Heart left ventricle (tissue), 16 donors: ENCODE measurements at regions not wholly inside any gene's neighbourhood (a gene's known extent, or its start where the extent isn't known, plus 50 kb on each side); places are given as distances from the start of the nearest gene placed in this dataset.

Experiments used
- ATAC-seq, 4 donors: fragments of 200-7000 bp; cut with Tn5 transposase; one replicate each; pipeline ENCODE4 v1.9.1; 2020 to 2022; ENCODE audit warnings: moderate library complexity in 4 of 4, mild to moderate bottlenecking in 3 of 4, moderate number of reproducible peaks in 1 of 4
- DNase-seq, 5 donors: peaks; one replicate each; pipeline ENCODE4 v3.0.0-alpha.2; 2020
- H3K27ac ChIP-seq, 12 donors: fragments of 200-600 bp; sonication (generic) in 4 of 12; one replicate each; pipeline versions ENCODE4 v1.5.0 to v1.8.0; 2016 to 2022; ENCODE audit warnings: mild to moderate bottlenecking in 2 of 12
- H3K27me3 ChIP-seq, 9 donors: fragments of 200-600 bp; sonication (generic) in 2 of 9; one replicate each; pipeline versions ENCODE4 v1.5.1 to v1.8.0; 2016 to 2022; ENCODE audit warnings: mild to moderate bottlenecking in 3 of 9
- H3K36me3 ChIP-seq, 9 donors: fragments of 200-600 bp; sonication (generic) in 2 of 9; one replicate each; pipeline versions ENCODE4 v1.5.0 to v1.8.0; 2018 to 2022; ENCODE audit warnings: mild to moderate bottlenecking in 2 of 9
- H3K4me1 ChIP-seq, 12 donors: fragments of 200-600 bp; sonication (generic) in 4 of 12; one replicate each; pipeline versions ENCODE4 v1.5.0 to v1.8.0; 2016 to 2022; ENCODE audit warnings: mild to moderate bottlenecking in 3 of 12
- H3K4me3 ChIP-seq, 12 donors: fragments of 200-600 bp; sonication (generic) in 4 of 12; one replicate each; pipeline versions ENCODE4 v1.5.0 to v1.8.0; 2017 to 2022; ENCODE audit warnings: mild to moderate bottlenecking in 9 of 12, moderate library complexity in 4 of 12
- H3K9me3 ChIP-seq, 12 donors: fragments of 200-600 bp; sonication (generic) in 4 of 12; one replicate each; pipeline versions ENCODE4 v1.5.0 to v1.8.0; 2016 to 2022; ENCODE audit warnings: mild to moderate bottlenecking in 1 of 12
- CTCF ChIP-seq, 12 donors: fragments of 200-600 bp; sonication (generic) in 4 of 12; IDR thresholded peaks; one replicate each; pipeline versions ENCODE4 v1.5.0 to v1.8.0; 2018 to 2022; ENCODE audit warnings: antibody characterized with exemption in 12 of 12, mild to moderate bottlenecking in 5 of 12
- POLR2A ChIP-seq, 2 donors: fragments of 450-650 bp; IDR thresholded peaks; one replicate each; pipeline ENCODE4 v1.6.1; 2017; ENCODE audit warnings: antibody characterized with exemption in 2 of 2, mild to moderate bottlenecking in 2 of 2, moderate library complexity in 2 of 2
- WGBS, 4 donors: extraction: QIAGEN DNeasy Blood & Tissue Kit in 2 of 4; methylation state at CpG; one replicate each; pipeline versions ENCODE4 v1.1.5 to v1.1.7; 2013 to 2018; 5-methylcytosine and 5-hydroxymethylcytosine counted together
- intact Hi-C, 10 donors: fragments of 100-400 bp; cut with DNase I; formaldehyde crosslinking; loops; one replicate each; pipeline versions ENCODE4 v1.11.1 to v1.14.2; 2022
- donor health status: ischemic (EF 13 %, LVEDD 7.1; RV severe dilation, severe dysfunction).
- donor health status: healthy with polysubstance abuse.
- donor health status: DM: no; HTN: yes; CAD: no.
- donor health status: DM: no; HTN: no; CAD: no.
- donor health status: ischemic (EF 25% LVEDD 6.9; RV normal size, moderate dysfunction).
- donor health status: ischemic (EF 25% LVEDD 5.7; RV mildly dilated, moderate dysfunction).
- donor health status: healthy.
- donor health status: DM: yes; HTN: yes; CAD: no.
- donor health status: ischemic (EF 35%, LVEDD 5.7; RV mildly dilated, moderate dysfunction).
- donor health status: nonischemic (EF 11% LVEDD 7.7; RV severe dilation, severe dysfunction).
- donor health status: DM: yes; HTN: yes; CAD: no.
- donor health status: PGD.
- donor health status: ischemic (EF 29% LVEDD 5.4; RV normal size, mild dysfunction).
- donor health status: nonischemic (EF 23%, LVEDD 6.1; RV moderate dilation, normal function).

- H3K4me1 ChIP-seq: no peaks in the 10 kb centered on the region
- intact Hi-C loops: no loop called here
- no peaks in the 10 kb centered on the region for H3K36me3 ChIP-seq
- TF ChIP-seq CTCF (IDR thresholded peaks at IDR 0.05): no peak
- WGBS, 4 donors: 68 to 74% (median 68%) methylated on average over 1 of the region's 1 CpG
- no peaks in the 10 kb centered on the region for H3K27me3 ChIP-seq
- no peak overlapping the region for H3K4me3 ChIP-seq
- no peak for ATAC-seq
- peaks cover 0 to 46% (median 19%) of the 10 kb centered on the region in 12 donors for H3K9me3 ChIP-seq
- DNase-seq: no peak
- H3K27ac ChIP-seq: no peak overlapping the region
Observed at GRCh38 chr18:44370861-44371260, 309.8 kb upstream of the SETBP1 start.

DNA sequence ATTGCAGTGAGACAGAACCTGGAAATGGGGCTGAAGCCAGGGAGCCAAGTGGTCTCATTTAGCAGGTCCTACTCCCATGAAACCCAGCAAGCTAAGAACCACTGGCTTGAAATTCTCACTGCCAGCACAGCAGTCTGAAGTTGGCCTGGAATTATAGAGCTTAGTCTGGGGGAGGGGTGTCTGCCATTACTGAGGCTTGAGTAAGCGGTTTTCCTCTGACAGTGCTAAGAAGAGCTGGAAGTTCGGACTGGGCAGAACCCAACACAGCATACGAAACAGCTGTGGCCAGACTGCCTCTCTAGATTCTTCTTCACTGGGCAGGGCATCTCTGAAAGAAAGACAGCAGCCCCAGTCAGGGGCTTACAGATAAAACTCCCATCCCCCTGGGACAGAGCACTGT lies 305.7 kb upstream of the SETBP1 start:
- DNase-seq: no peak
- Histone ChIP-seq H3K4me3 (no peak overlapping the region), H3K36me3 (no peaks in the 10 kb centered on the region), H3K4me1 (no peaks in the 10 kb centered on the region), H3K9me3 (peaks cover 0 to 32% (median 16%) of the 10 kb centered on the region in 12 donors), H3K27me3 (no peaks in the 10 kb centered on the region), H3K27ac (no peak overlapping the region)
- ATAC-seq: no peak
- 71 to 76% (median 76%) methylated on average over 3 of the region's 3 CpGs for WGBS, 4 donors
- TF ChIP-seq CTCF (IDR thresholded peaks at IDR 0.05): no peak
- TF ChIP-seq POLR2A (IDR thresholded peaks at IDR 0.05): no peak
- intact Hi-C loops: no loop called here

DNA sequence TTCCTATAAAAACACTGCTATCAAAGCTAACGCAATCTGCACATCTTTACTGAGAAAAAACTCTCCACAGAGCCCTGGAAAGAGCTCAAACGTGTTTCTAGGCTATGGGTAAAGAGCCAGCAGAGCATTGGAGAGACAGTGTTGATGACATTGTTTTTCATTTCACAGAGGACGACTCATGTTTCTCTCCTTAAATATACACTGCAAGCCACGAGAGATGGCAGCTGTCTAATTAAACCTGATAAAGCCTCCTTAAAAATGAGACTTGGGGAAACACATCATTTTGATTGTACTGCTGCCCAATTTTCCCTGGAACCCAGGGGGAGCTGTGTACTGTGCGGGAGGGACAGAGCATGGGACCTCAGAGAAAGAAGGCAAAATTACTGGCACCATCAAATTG lies 294.3 kb upstream of the SETBP1 start:
- TF ChIP-seq CTCF (IDR thresholded peaks at IDR 0.05) (no peak), POLR2A (IDR thresholded peaks at IDR 0.05) (no peak)
- DNase-seq (no peak), ATAC-seq (no peak)
- H3K9me3 ChIP-seq: no peaks in the 10 kb centered on the region
- no peak overlapping the region for H3K27ac ChIP-seq
- no peaks in the 10 kb centered on the region for H3K27me3 ChIP-seq
- H3K4me1 ChIP-seq: no peaks in the 10 kb centered on the region
- whole genome bisulfite sequencing, 4 donors: 56 to 67% (median 58%) methylated on average over 5 of the region's 5 CpGs
- intact Hi-C loops: no loop called here
- no peak overlapping the region for H3K4me3 ChIP-seq
- no peaks in the 10 kb centered on the region for H3K36me3 ChIP-seq

- no peak for DNase-seq
- WGBS, 4 donors: 85 to 89% (median 86%) methylated on average over 2 of the region's 2 CpGs
- no peaks in the 10 kb centered on the region for H3K27me3 ChIP-seq
- H3K4me3 ChIP-seq: no peak overlapping the region
- no peak for ATAC-seq
- no peaks in the 10 kb centered on the region for H3K4me1 ChIP-seq
- no peaks in the 10 kb centered on the region for H3K9me3 ChIP-seq
- no peak for TF ChIP-seq CTCF (IDR thresholded peaks at IDR 0.05)
- no peak for TF ChIP-seq POLR2A (IDR thresholded peaks at IDR 0.05)
- H3K36me3 ChIP-seq: no peaks in the 10 kb centered on the region
- H3K27ac ChIP-seq: no peak overlapping the region
- intact Hi-C loops: no loop called here
Observed at GRCh38 chr18:44388329-44388728, 292.4 kb upstream of the SETBP1 start.
